ENCODE measurements at regions not wholly inside any gene's neighbourhood (a gene's known extent, or its start where the extent isn't known, plus 50 kb on each side); places are given as distances from the start of the nearest gene placed in this dataset.

- Mint-ChIP-seq H3K27me3 (no peaks in the 10 kb centered on the region), H3K36me3 (no peaks in the 10 kb centered on the region), H3K9me3 (peaks cover 9% of the 10 kb centered on the region), H3K4me3 (no peak overlapping the region), H3K27ac (no peak overlapping the region), H3K4me1 (no peaks in the 10 kb centered on the region)
- DNase-seq (ENCODE audit: low spot score in 2 of 2) (no peak), ATAC-seq (ENCODE audit: low read depth) (no peak)
Measured at GRCh38 chr2:41375901-41376300, 671.9 kb upstream of the PKDCC start.

DNA sequence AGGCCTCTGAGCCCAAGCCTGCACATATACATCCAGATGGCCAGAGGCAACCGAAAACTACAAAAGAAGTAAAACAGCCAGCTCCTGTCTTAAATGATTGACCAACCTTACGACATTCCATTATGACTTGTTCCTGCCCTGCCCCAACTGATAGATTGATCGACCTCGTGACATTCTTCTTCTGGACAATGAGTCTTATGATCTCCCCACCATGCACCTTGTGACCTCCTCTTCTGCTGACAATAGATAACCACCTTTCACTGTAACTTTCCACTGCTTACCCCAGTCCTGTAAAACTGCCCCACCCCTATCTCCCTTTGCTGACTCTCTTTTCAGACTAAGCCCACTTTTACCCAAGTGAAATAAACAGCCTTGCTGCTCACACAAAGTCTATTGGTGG lies 670.0 kb upstream of the PKDCC start:
- Mint-ChIP-seq H3K27me3 (no peaks in the 10 kb centered on the region), H3K9me3 (peaks cover 4% of the 10 kb centered on the region), H3K36me3 (no peaks in the 10 kb centered on the region)

DNA sequence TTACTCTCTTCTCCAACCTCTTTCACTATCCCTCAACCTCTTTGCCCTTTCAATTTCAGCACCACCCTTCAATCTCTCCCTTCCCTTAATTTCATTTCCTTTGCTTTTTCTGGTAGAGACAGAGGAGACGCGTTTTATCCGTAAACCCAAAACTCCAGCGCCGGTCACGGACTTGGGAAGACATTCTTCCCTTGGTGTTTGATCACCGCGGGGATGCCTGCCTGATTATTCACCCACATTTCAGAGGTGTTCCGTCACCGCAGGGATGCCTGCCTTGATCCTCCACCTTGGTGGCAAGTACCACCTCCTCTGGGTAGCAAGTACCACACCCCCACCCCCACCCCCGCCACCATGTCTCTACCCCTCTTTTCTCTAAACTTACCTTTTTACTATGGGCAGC lies 669.4 kb upstream of the PKDCC start:
- H3K36me3 Mint-ChIP-seq: no peaks in the 10 kb centered on the region
- DNase-seq (ENCODE audit: low spot score in 2 of 2) (no peak), ATAC-seq (ENCODE audit: low read depth) (no peak)
- no peak overlapping the region for H3K27ac Mint-ChIP-seq
- H3K27me3 Mint-ChIP-seq: no peaks in the 10 kb centered on the region
- H3K9me3 Mint-ChIP-seq: peaks cover 4% of the 10 kb centered on the region
- no peak overlapping the region for H3K4me3 Mint-ChIP-seq
- H3K4me1 Mint-ChIP-seq: no peaks in the 10 kb centered on the region

More for the DNA sequence above, 670.0 kb upstream of the PKDCC start:
- no peak for DNase-seq (ENCODE audit: low spot score in 2 of 2)
- no peak overlapping the region for H3K27ac Mint-ChIP-seq
- ATAC-seq (ENCODE audit: low read depth): no peak
- H3K4me1 Mint-ChIP-seq: no peaks in the 10 kb centered on the region
- no peak overlapping the region for H3K4me3 Mint-ChIP-seq

GRCh38 chr2:41379496-41380221 lies 668.2 kb upstream of the PKDCC start:
- H3K27me3 Mint-ChIP-seq: no peaks in the 10 kb centered on the region
- no peak for ATAC-seq (ENCODE audit: low read depth)
- H3K36me3 Mint-ChIP-seq: no peaks in the 10 kb centered on the region
- H3K4me1 Mint-ChIP-seq: no peaks in the 10 kb centered on the region
- peaks cover 4% of the 10 kb centered on the region for H3K9me3 Mint-ChIP-seq
- DNase-seq (ENCODE audit: low spot score in 2 of 2): no peak
- no peak overlapping the region for H3K27ac Mint-ChIP-seq
- no peak overlapping the region for H3K4me3 Mint-ChIP-seq

GRCh38 chr2:41381701-41382100 lies 666.1 kb upstream of the PKDCC start:
- H3K27me3 Mint-ChIP-seq: no peaks in the 10 kb centered on the region
- H3K9me3 Mint-ChIP-seq: peaks cover 4% of the 10 kb centered on the region
- DNase-seq (ENCODE audit: low spot score in 2 of 2) (no peak), ATAC-seq (ENCODE audit: low read depth) (no peak)
- no peak overlapping the region for H3K4me3 Mint-ChIP-seq
- H3K27ac Mint-ChIP-seq: no peak overlapping the region
- no peaks in the 10 kb centered on the region for H3K4me1 Mint-ChIP-seq
- H3K36me3 Mint-ChIP-seq: no peaks in the 10 kb centered on the region

GRCh38 chr2:41387519-41387918 lies 660.3 kb upstream of the PKDCC start:
- Mint-ChIP-seq H3K4me3 (no peak overlapping the region), H3K27ac (no peak overlapping the region), H3K36me3 (no peaks in the 10 kb centered on the region), H3K4me1 (no peaks in the 10 kb centered on the region), H3K9me3 (no peaks in the 10 kb centered on the region), H3K27me3 (no peaks in the 10 kb centered on the region)
- DNase-seq (ENCODE audit: low spot score in 2 of 2): no peak
- no peak for ATAC-seq (ENCODE audit: low read depth)

- no peak overlapping the region for H3K27ac Mint-ChIP-seq
- ATAC-seq (ENCODE audit: low read depth) (no peak), DNase-seq (ENCODE audit: low spot score in 2 of 2) (no peak)
- no peaks in the 10 kb centered on the region for H3K4me1 Mint-ChIP-seq
- H3K36me3 Mint-ChIP-seq: no peaks in the 10 kb centered on the region
- peaks cover 11% of the 10 kb centered on the region for H3K9me3 Mint-ChIP-seq
- H3K27me3 Mint-ChIP-seq: no peaks in the 10 kb centered on the region
- H3K4me3 Mint-ChIP-seq: no peak overlapping the region
Measured at GRCh38 chr2:41393621-41394020, 654.2 kb upstream of the PKDCC start.

DNA sequence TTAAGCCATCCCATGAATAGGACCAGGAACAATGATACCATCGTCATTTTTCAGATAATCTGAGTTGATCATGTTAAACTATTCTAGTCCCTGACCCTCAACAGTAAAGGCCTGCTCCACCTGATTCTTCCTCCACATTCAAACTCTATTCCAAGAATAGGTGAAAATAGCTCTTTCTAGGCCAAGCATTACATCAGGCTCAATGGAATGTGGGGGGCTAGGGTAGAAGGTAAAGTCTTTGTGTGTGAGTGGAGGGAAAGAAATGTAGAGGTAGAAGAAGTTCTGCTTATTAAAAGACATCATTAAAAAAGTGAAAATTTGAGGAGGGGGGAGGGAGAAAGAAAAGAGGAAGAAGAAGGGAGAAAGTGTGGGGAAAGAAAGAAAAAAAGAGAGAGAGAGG lies 653.3 kb upstream of the PKDCC start:
- Mint-ChIP-seq H3K4me3 (no peak overlapping the region), H3K27me3 (no peaks in the 10 kb centered on the region), H3K4me1 (no peaks in the 10 kb centered on the region), H3K36me3 (no peaks in the 10 kb centered on the region), H3K9me3 (peaks cover 11% of the 10 kb centered on the region), H3K27ac (no peak overlapping the region)
- DNase-seq (ENCODE audit: low spot score in 2 of 2) (no peak), ATAC-seq (ENCODE audit: low read depth) (no peak)

- no peaks in the 10 kb centered on the region for H3K27me3 Mint-ChIP-seq
- no peak for DNase-seq (ENCODE audit: low spot score in 2 of 2)
- no peaks in the 10 kb centered on the region for H3K36me3 Mint-ChIP-seq
- no peak overlapping the region for H3K4me3 Mint-ChIP-seq
- no peaks in the 10 kb centered on the region for H3K4me1 Mint-ChIP-seq
- peaks cover 11% of the 10 kb centered on the region for H3K9me3 Mint-ChIP-seq
- H3K27ac Mint-ChIP-seq: no peak overlapping the region
- no peak for ATAC-seq (ENCODE audit: low read depth)
Measured at GRCh38 chr2:41395692-41396091, 652.1 kb upstream of the PKDCC start.

GRCh38 chr2:41399437-41400087 lies 648.3 kb upstream of the PKDCC start:
- Mint-ChIP-seq H3K9me3 (peaks cover 15% of the 10 kb centered on the region), H3K27ac (no peak overlapping the region), H3K4me3 (no peak overlapping the region), H3K4me1 (no peaks in the 10 kb centered on the region), H3K36me3 (no peaks in the 10 kb centered on the region), H3K27me3 (no peaks in the 10 kb centered on the region)
- DNase-seq (ENCODE audit: low spot score in 2 of 2): no peak
- ATAC-seq (ENCODE audit: low read depth): no peak

GRCh38 chr2:41400088-41400665 lies 647.6 kb upstream of the PKDCC start:
- Mint-ChIP-seq H3K27me3 (no peaks in the 10 kb centered on the region), H3K4me3 (no peak overlapping the region), H3K27ac (no peak overlapping the region), H3K9me3 (peaks cover 13% of the 10 kb centered on the region), H3K4me1 (no peaks in the 10 kb centered on the region), H3K36me3 (no peaks in the 10 kb centered on the region)
- ATAC-seq (ENCODE audit: low read depth) (no peak), DNase-seq (ENCODE audit: low spot score in 2 of 2) (no peak)

- DNase-seq (ENCODE audit: low spot score in 2 of 2) (no peak), ATAC-seq (ENCODE audit: low read depth) (no peak)
- no peak overlapping the region for H3K4me3 Mint-ChIP-seq
- H3K4me1 Mint-ChIP-seq: no peaks in the 10 kb centered on the region
- no peaks in the 10 kb centered on the region for H3K27me3 Mint-ChIP-seq
- H3K27ac Mint-ChIP-seq: no peak overlapping the region
- H3K36me3 Mint-ChIP-seq: no peaks in the 10 kb centered on the region
- peaks cover 5% of the 10 kb centered on the region for H3K9me3 Mint-ChIP-seq
Measured at GRCh38 chr2:41405441-41405840, 642.4 kb upstream of the PKDCC start.

DNA sequence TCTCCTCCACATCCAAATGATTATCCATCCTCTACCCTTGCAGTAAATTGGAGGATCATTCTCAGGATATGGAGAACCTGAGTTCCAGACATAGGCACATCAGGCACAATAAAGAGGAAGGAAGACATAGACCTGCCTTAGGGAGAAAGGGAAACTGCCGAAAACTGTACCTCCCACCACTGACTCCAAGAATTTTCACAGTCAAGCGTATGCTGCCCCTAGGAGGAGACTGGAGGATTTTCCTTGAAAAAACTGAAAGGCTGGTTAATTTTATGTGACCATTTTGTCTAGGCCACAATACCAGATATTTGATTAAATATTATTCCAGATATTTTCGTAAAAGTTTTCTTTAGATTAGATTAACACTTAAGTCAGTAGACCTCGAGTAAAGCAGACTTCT lies 638.5 kb upstream of the PKDCC start:
- DNase-seq (ENCODE audit: low spot score in 2 of 2) (no peak), ATAC-seq (ENCODE audit: low read depth) (no peak)
- H3K36me3 Mint-ChIP-seq: no peaks in the 10 kb centered on the region
- no peaks in the 10 kb centered on the region for H3K9me3 Mint-ChIP-seq
- H3K27me3 Mint-ChIP-seq: no peaks in the 10 kb centered on the region
- no peaks in the 10 kb centered on the region for H3K4me1 Mint-ChIP-seq
- no peak overlapping the region for H3K27ac Mint-ChIP-seq
- no peak overlapping the region for H3K4me3 Mint-ChIP-seq

DNA sequence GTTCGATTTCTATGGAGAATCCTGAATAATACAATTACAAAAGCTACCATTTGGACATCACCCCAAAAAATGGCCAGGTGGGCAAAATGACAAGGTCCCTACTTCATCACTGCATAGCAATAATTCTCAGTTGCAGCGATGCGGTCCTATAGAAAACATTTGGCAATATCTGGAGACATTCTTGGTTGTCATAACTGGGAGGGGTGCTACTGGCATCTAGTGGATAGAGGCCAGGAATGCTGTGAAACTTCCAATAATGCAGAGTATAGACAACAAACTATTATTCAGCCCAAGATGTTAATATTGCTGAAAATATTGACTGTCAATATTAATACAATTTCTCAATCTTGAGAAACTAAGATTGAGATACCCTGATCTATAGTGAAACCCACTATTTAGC lies 637.8 kb upstream of the PKDCC start:
- no peaks in the 10 kb centered on the region for H3K9me3 Mint-ChIP-seq
- no peaks in the 10 kb centered on the region for H3K36me3 Mint-ChIP-seq
- no peaks in the 10 kb centered on the region for H3K27me3 Mint-ChIP-seq
- H3K27ac Mint-ChIP-seq: no peak overlapping the region
- H3K4me3 Mint-ChIP-seq: no peak overlapping the region
- DNase-seq (ENCODE audit: low spot score in 2 of 2): no peak
- no peak for ATAC-seq (ENCODE audit: low read depth)
- no peaks in the 10 kb centered on the region for H3K4me1 Mint-ChIP-seq

Data from memory B cell (primary cell).